ENCODE measurements at regions not wholly inside any gene's neighbourhood (a gene's known extent, or its start where the extent isn't known, plus 50 kb on each side); places are given as distances from the start of the nearest gene placed in this dataset.

DNA sequence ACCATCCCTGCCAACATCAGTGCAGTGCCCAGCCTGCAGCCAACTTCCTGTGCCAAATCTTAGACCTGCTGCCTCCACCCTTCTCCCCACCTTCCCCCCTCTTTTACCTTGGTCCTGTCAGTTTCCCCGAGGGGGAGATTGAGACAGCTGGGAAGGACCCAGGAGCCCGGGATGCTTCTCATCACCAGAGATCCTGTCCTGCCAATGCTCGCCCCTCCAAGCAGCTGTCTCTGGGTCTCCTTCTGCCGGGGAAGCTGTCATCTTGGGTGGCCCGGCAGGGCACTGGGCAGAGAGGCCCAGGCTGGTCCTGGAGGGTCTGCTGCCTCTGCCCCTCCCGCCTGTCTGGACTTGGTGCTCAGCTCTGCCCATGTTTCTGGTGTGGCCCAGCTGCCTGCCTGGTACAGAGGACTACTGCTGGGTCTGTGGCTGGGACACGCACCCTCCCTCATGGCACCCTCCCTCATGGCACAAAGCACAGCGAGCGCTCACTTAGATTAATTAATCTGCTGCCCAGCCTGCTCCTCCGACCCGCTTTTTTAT is 60.4 kb upstream of the THY1 start:
- TF ChIP-seq EZH2 (IDR thresholded peaks at IDR 0.05) = no peak
- TF ChIP-seq, protein P1, sequence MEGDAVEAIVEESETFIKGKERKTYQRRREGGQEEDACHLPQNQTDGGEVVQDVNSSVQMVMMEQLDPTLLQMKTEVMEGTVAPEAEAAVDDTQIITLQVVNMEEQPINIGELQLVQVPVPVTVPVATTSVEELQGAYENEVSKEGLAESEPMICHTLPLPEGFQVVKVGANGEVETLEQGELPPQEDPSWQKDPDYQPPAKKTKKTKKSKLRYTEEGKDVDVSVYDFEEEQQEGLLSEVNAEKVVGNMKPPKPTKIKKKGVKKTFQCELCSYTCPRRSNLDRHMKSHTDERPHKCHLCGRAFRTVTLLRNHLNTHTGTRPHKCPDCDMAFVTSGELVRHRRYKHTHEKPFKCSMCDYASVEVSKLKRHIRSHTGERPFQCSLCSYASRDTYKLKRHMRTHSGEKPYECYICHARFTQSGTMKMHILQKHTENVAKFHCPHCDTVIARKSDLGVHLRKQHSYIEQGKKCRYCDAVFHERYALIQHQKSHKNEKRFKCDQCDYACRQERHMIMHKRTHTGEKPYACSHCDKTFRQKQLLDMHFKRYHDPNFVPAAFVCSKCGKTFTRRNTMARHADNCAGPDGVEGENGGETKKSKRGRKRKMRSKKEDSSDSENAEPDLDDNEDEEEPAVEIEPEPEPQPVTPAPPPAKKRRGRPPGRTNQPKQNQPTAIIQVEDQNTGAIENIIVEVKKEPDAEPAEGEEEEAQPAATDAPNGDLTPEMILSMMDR (IDR thresholded peaks at IDR 0.05) = no peak

Data from neural progenitor cell (in vitro differentiated cells).